ENCODE measurements at regions not wholly inside any gene's neighbourhood (a gene's known extent, or its start where the extent isn't known, plus 50 kb on each side); places are given as distances from the start of the nearest gene placed in this dataset.

GRCh38 chr10:121662945-121663917 is 65.0 kb upstream of the FGFR2 start:
- Histone ChIP-seq H3K27ac (ENCODE audit: insufficient read length, low read depth, low read length) (no peak overlapping the region), H3K9me3 (ENCODE audit: control insufficient read depth, low read depth, low read length) (no peaks in the 10 kb centered on the region), H3K4ac (ENCODE audit: low read depth, low read length) (no peak overlapping the region), H2BK15ac (ENCODE audit: low read depth, low read length) (no peak overlapping the region), H3K23ac (ENCODE audit: insufficient read length, low read depth, low read length) (no peak overlapping the region), H4K5ac (ENCODE audit: insufficient read length, low read depth, low read length) (no peak overlapping the region), H4K20me1 (ENCODE audit: control insufficient read depth, insufficient read depth, insufficient read length) (no peaks in the 10 kb centered on the region), H3K14ac (ENCODE audit: insufficient read depth, low read length) (no peak overlapping the region), H3K4me1 (ENCODE audit: insufficient read depth, low read length) (no peaks in the 10 kb centered on the region; the same call in 1 of the 2 replicates), H4K8ac (replicated peaks; ENCODE audit: insufficient read length, low read depth, low read length) (no peak overlapping the region), H2AFZ (ENCODE audit: low read length) (no peak overlapping the region), H3K56ac (ENCODE audit: insufficient read length, low read depth, low read length) (no peak overlapping the region), H3K4me2 (ENCODE audit: insufficient read depth, insufficient read length, low read length) (no peak overlapping the region), H3K79me1 (ENCODE audit: insufficient read depth, low read depth, low read length, poor library complexity, severe bottlenecking) (no peaks in the 10 kb centered on the region), H2BK12ac (ENCODE audit: insufficient read length, low read depth, low read length) (no peak overlapping the region), H3K27me3 (ENCODE audit: insufficient read depth, low read length) (no peaks in the 10 kb centered on the region; the same call in 1 of the 2 replicates), H3K9ac (ENCODE audit: extremely low read depth, insufficient read length, low read length) (no peak overlapping the region), H4K91ac (ENCODE audit: insufficient read length, low read depth, low read length) (no peak overlapping the region), H2AK5ac (ENCODE audit: insufficient read length, low read length) (no peak overlapping the region), H3K18ac (ENCODE audit: insufficient read length, low read depth, low read length) (no peak overlapping the region), H2BK20ac (ENCODE audit: low read depth, low read length, poor library complexity, severe bottlenecking) (no peak overlapping the region), H3K23me2 (ENCODE audit: insufficient read length, low read depth, low read length, poor library complexity, severe bottlenecking) (no peaks in the 10 kb centered on the region), H2BK120ac (ENCODE audit: low read depth, low read length, poor library complexity, severe bottlenecking) (no peak overlapping the region), H3K79me2 (ENCODE audit: insufficient read depth, low read length) (no peaks in the 10 kb centered on the region), H3T11ph (ENCODE audit: low read length) (no peak overlapping the region), H2BK5ac (ENCODE audit: insufficient read length, low read length) (no peak overlapping the region)
- peak overlapping the region in 1 of 2 experiments; percentile 2; a peak in 1 of 5 replicates for H3K4me3 Mint-ChIP-seq
- H3K27ac Mint-ChIP-seq, result no peak overlapping the region; a peak in 2 of 7 replicates
- H3K9me3 Mint-ChIP-seq, result peaks cover 8 to 9% of the 10 kb centered on the region in 2 experiments; a peak in 3 of 5 replicates
- H3K27me3 Mint-ChIP-seq (ENCODE audit: low read depth), result no peaks in the 10 kb centered on the region
- H3K4me1 Mint-ChIP-seq, result peaks cover 12 to 14% of the 10 kb centered on the region in 2 experiments
- WGBS (ENCODE audit: extremely low coverage, insufficient read length, low lambda C conversion rate), result no CpG with 5 or more reads among the region's 11 CpGs
- peak; percentile 87 for TF ChIP-seq CTCF (conservative IDR thresholded peaks at IDR 0.05)
- peaks cover 0 to 9% (median 0%) of the 10 kb centered on the region in 3 experiments; a peak in 3 of 7 replicates for H3K36me3 Mint-ChIP-seq (ENCODE audit: insufficient read depth in 1 of 3, low read depth in 3 of 3)
- peak; percentile 80 for DNase-seq
